ENCODE measurements at regions not wholly inside any gene's neighbourhood (a gene's known extent, or its start where the extent isn't known, plus 50 kb on each side); places are given as distances from the start of the nearest gene placed in this dataset.

DNA sequence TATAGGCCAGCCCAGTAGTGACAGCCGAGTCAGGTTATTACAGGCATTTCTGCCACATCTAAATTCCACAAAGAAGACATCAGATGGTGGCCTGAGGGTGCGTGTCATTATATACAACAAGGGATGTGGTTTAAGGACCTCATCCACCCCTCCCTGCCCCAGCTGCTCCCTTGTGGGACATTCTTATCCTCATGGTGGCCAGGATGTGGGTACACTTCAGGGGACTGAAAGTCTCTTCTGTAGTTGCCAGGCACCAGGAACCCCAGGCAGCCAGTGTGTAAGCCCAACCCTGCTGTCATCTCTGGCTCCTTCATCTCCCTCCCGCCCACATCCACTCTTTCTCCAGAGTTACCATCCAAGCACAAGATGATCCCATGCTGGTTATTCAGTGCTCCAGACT, 224.9 kb upstream of the TOPAZ1 start (continued):
- TF ChIP-seq, protein P1, sequence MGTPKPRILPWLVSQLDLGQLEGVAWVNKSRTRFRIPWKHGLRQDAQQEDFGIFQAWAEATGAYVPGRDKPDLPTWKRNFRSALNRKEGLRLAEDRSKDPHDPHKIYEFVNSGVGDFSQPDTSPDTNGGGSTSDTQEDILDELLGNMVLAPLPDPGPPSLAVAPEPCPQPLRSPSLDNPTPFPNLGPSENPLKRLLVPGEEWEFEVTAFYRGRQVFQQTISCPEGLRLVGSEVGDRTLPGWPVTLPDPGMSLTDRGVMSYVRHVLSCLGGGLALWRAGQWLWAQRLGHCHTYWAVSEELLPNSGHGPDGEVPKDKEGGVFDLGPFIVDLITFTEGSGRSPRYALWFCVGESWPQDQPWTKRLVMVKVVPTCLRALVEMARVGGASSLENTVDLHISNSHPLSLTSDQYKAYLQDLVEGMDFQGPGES (IDR thresholded peaks at IDR 0.05; ENCODE audit: low read depth, low read length): no peak

DNA sequence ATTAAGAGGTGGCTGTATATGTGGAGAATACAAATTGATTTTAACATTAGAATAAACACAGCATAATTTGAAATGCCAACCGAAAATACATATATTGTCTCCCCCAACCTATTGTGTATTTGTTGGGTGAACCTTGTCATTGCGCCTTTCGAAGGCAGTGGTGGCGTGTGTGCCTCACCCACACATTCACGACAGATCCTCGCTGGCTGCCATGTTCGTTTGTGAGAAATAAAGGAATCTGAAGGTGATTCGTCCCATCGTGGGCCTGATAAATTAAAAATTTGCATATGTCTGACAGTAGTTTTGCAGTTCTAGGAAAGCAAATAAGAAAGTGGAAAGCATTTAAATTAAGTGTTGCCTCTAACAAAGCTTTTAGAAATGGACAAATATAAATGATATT, 222.8 kb upstream of the TOPAZ1 start:
- H3F3A ChIP-seq (replicated peaks; ENCODE audit: insufficient read depth): peaks cover 9% of the 10 kb centered on the region
- peaks cover 19% of the 10 kb centered on the region; the same call in 1 of the 2 replicates for H3K79me2 ChIP-seq (ENCODE audit: insufficient read depth)
- H3K27me3 ChIP-seq (ENCODE audit: insufficient read depth): no peaks in the 10 kb centered on the region
- DNase-seq: no peak
- no peaks in the 10 kb centered on the region for H4K20me1 ChIP-seq (ENCODE audit: insufficient read depth)
- no peak overlapping the region; a peak in 1 of 4 replicates for H3K27ac ChIP-seq (ENCODE audit: low read depth in 2 of 2, low read length in 1 of 2)
- peaks cover 0 to 18% of the 10 kb centered on the region in 2 experiments; a peak in 2 of 4 replicates for H3K4me1 ChIP-seq (ENCODE audit: control insufficient read depth in 1 of 2, insufficient read depth in 2 of 2, low read depth in 1 of 2, low read length in 1 of 2)
- POLR2A ChIA-PET: interaction anchor here (1.2 kb wide), 1 partner anchor 19 kb away, joined by 4 read pairs; no protein-coding TSS in a partner anchor
- H3K9me3 ChIP-seq: no peaks in the 10 kb centered on the region
- CTCF ChIA-PET: interaction anchor here (0.8 to 2.0 kb wide), 6 partner anchors 18 to 475 kb away, joined by 3 to 6 read pairs (median 4); no protein-coding TSS in a partner anchor
- TF ChIP-seq FOXJ3 (CRISPR knock-in tag; IDR thresholded peaks at IDR 0.05): no peak
- no peak for TF ChIP-seq SIN3A (IDR thresholded peaks at IDR 0.05; ENCODE audit: borderline replicate concordance, low read depth, low read length)
- TF ChIP-seq MXI1 (IDR thresholded peaks at IDR 0.05; ENCODE audit: low read depth, low read length): no peak
- TF ChIP-seq, protein P1 (IDR thresholded peaks at IDR 0.05; ENCODE audit: low read depth, low read length): no peak
- TF ChIP-seq RXRA (IDR thresholded peaks at IDR 0.05; ENCODE audit: borderline replicate concordance, low read depth): no peak
- TF ChIP-seq TAF1 (IDR thresholded peaks at IDR 0.05; ENCODE audit: borderline replicate concordance, low read depth, low read length): no peak
- no peak for TF ChIP-seq GABPA (IDR thresholded peaks at IDR 0.05; ENCODE audit: low read depth)
- TF ChIP-seq RAD21 (IDR thresholded peaks at IDR 0.05; ENCODE audit: low read length): no peak
- no peak for TF ChIP-seq MEF2A (IDR thresholded peaks at IDR 0.05; ENCODE audit: borderline replicate concordance, low read depth)
- TF ChIP-seq, protein P2, sequence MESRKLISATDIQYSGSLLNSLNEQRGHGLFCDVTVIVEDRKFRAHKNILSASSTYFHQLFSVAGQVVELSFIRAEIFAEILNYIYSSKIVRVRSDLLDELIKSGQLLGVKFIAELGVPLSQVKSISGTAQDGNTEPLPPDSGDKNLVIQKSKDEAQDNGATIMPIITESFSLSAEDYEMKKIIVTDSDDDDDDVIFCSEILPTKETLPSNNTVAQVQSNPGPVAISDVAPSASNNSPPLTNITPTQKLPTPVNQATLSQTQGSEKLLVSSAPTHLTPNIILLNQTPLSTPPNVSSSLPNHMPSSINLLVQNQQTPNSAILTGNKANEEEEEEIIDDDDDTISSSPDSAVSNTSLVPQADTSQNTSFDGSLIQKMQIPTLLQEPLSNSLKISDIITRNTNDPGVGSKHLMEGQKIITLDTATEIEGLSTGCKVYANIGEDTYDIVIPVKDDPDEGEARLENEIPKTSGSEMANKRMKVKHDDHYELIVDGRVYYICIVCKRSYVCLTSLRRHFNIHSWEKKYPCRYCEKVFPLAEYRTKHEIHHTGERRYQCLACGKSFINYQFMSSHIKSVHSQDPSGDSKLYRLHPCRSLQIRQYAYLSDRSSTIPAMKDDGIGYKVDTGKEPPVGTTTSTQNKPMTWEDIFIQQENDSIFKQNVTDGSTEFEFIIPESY (IDR thresholded peaks at IDR 0.05; ENCODE audit: borderline replicate concordance, low read depth): no peak
- TF ChIP-seq CHD2 (IDR thresholded peaks at IDR 0.05; ENCODE audit: low read length, partially characterized antibody): no peak
- no peak for TF ChIP-seq SMC3 (IDR thresholded peaks at IDR 0.05; ENCODE audit: low read depth, low read length)
- TF ChIP-seq FOXM1 (IDR thresholded peaks at IDR 0.05; ENCODE audit: low read depth): no peak
- TF ChIP-seq JUND (IDR thresholded peaks at IDR 0.05): no peak
- no peak for TF ChIP-seq YY1 (IDR thresholded peaks at IDR 0.05; ENCODE audit: low read depth)
- TF ChIP-seq TEAD4 (IDR thresholded peaks at IDR 0.05; ENCODE audit: borderline replicate concordance, insufficient read depth): no peak
- no peak for TF ChIP-seq FOSL2 (IDR thresholded peaks at IDR 0.05; ENCODE audit: borderline replicate concordance, low read depth)
- TF ChIP-seq MAX (IDR thresholded peaks at IDR 0.05; ENCODE audit: low read depth): no peak
- 88% methylated on average over 9 of the region's 9 CpGs for WGBS (ENCODE audit: low lambda C conversion rate)
- no peak overlapping the region for H3K9ac ChIP-seq
- H3K36me3 ChIP-seq (replicated peaks in 1 of 2; ENCODE audit: control insufficient read depth in 1 of 2, insufficient read depth in 2 of 2, low read length in 1 of 2): peaks cover 4 to 9% of the 10 kb centered on the region in 2 experiments
- no peak overlapping the region for H3K4me2 ChIP-seq
- H2AFZ ChIP-seq (ENCODE audit: low read depth): no peak overlapping the region
- no peaks in the 10 kb centered on the region for H3K9me2 ChIP-seq
- no peak overlapping the region for H3K4me3 ChIP-seq (ENCODE audit: low read depth in 2 of 2, low read length in 1 of 2)
